ENCODE measurements at regions not wholly inside any gene's neighbourhood (a gene's known extent, or its start where the extent isn't known, plus 50 kb on each side); places are given as distances from the start of the nearest gene placed in this dataset.

- Histone ChIP-seq H3K4me3 (no peak overlapping the region), H3K27me3 (no peaks in the 10 kb centered on the region), H3K4me1 (no peaks in the 10 kb centered on the region), H3K9me3 (no peaks in the 10 kb centered on the region), H3K27ac (no peak overlapping the region), H3K36me3 (no peaks in the 10 kb centered on the region)
- no peak for TF ChIP-seq CTCF (IDR thresholded peaks at IDR 0.05)
- no peak for TF ChIP-seq POLR2A (IDR thresholded peaks at IDR 0.05)
- DNase-seq: no peak
- intact Hi-C loops (cut with DNase I; ENCODE audit: low total_unique reads): no loop called here
These were observed 734.4 kb upstream of the ZEB2 start for GRCh38 chr2:145254291-145254690.

DNA sequence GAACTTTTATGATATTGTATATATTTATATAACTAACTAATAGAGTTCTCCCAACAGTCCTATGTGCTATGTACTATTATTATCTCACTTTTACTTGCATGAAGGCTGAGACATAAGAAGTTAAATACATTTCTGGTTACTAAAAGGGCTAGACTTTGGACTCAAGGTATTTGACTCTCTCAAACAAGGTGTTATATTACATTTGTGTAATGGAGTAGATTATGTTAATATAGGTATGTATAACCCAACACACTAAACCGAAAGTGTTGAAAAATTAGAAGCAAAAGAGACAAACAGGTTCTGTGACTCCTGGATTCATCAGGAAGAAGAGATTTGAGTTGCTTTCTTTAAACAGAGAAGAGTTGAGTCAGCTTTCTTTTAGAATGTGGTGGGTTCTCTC, 733.6 kb upstream of the ZEB2 start:
- intact Hi-C loops (cut with DNase I; ENCODE audit: low total_unique reads): no loop called here
- no peaks in the 10 kb centered on the region for H3K27me3 ChIP-seq
- H3K4me1 ChIP-seq: no peaks in the 10 kb centered on the region
- no peak for DNase-seq
- no peaks in the 10 kb centered on the region for H3K9me3 ChIP-seq
- H3K36me3 ChIP-seq: no peaks in the 10 kb centered on the region
- H3K27ac ChIP-seq: no peak overlapping the region
- no peak overlapping the region for H3K4me3 ChIP-seq
- no peak for TF ChIP-seq CTCF (IDR thresholded peaks at IDR 0.05)
- TF ChIP-seq POLR2A (IDR thresholded peaks at IDR 0.05): no peak

DNA sequence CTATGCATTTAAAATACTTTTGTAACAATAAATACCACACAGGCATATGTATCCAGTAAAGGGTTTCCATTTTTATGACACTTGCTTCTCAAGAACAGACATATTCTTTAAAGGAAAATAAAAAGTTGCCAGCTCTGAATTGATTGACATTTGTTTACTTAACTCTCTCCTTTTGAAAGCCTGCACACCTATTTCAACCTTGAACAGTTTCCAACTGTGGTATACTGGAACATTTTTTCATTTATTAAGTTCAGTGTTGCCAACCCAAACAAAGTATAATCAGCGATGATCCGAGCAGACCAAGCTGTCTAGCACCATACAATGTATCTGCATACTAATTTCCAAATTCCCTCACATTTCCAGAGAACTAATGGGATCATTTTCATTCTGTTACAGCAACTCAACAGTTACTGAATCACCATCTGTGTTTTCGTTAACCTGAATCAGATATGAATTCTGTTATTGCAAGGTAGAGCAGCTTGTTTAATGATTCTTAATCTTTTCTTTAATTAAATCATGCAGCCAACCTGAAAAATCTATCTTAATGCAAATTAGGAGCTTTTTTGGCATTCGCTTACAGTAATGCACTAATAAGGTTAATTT, 725.5 kb upstream of the ZEB2 start:
- Histone ChIP-seq H3K36me3 (no peaks in the 10 kb centered on the region), H3K4me3 (no peak overlapping the region), H3K4me1 (no peaks in the 10 kb centered on the region), H3K27ac (no peak overlapping the region), H3K9me3 (no peaks in the 10 kb centered on the region), H3K27me3 (no peaks in the 10 kb centered on the region)
- TF ChIP-seq POLR2A (IDR thresholded peaks at IDR 0.05) (no peak), CTCF (IDR thresholded peaks at IDR 0.05) (no peak)
- intact Hi-C loops (cut with DNase I; ENCODE audit: low total_unique reads): no loop called here
- DNase-seq: no peak

DNA sequence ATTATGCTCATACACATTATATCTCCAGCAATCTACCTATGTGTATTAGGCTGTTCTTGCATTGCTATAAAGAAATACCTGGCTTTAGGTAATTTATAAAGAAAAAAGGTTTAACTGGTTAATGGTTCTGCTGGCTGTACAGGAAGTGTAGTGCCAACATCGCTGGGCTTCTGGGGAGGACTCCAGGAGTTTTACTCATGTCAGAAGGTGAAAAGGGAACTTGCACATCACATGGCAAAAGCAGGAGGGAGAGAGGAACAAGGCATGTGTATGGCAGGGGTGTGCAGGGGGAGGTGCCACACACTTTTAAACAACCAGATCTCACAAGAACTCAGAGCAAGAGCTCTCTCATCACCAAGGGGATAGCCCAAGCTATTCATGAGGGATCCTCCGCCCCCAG, 715.4 kb upstream of the ZEB2 start:
- Histone ChIP-seq H3K4me1 (no peaks in the 10 kb centered on the region), H3K36me3 (no peaks in the 10 kb centered on the region), H3K4me3 (no peak overlapping the region), H3K27ac (no peak overlapping the region), H3K27me3 (no peaks in the 10 kb centered on the region), H3K9me3 (no peaks in the 10 kb centered on the region)
- TF ChIP-seq CTCF (IDR thresholded peaks at IDR 0.05) (no peak), POLR2A (IDR thresholded peaks at IDR 0.05) (no peak)
- no peak for DNase-seq
- intact Hi-C loops (cut with DNase I; ENCODE audit: low total_unique reads): no loop called here

GRCh38 chr2:145230546-145230945, 710.6 kb upstream of the ZEB2 start:
- intact Hi-C loops (cut with DNase I; ENCODE audit: low total_unique reads): no loop called here
- Histone ChIP-seq H3K9me3 (no peaks in the 10 kb centered on the region), H3K4me3 (no peak overlapping the region), H3K27me3 (no peaks in the 10 kb centered on the region), H3K4me1 (no peaks in the 10 kb centered on the region), H3K27ac (no peak overlapping the region), H3K36me3 (no peaks in the 10 kb centered on the region)
- no peak for TF ChIP-seq CTCF (IDR thresholded peaks at IDR 0.05)
- no peak for DNase-seq

Measured in uterus (tissue), 3 donors.